ENCODE measurements at regions not wholly inside any gene's neighbourhood (a gene's known extent, or its start where the extent isn't known, plus 50 kb on each side); places are given as distances from the start of the nearest gene placed in this dataset.

- TF ChIP-seq CTCF (IDR thresholded peaks at IDR 0.05; ENCODE audit: low read depth, low read length, poor library complexity, severe bottlenecking) (no peak), EZH2phosphoT487 (IDR thresholded peaks at IDR 0.05; ENCODE audit: borderline replicate concordance, low read length) (no peak)
Measured at GRCh38 chr20:53797085-53797484, 203.4 kb upstream of the ZNF217 start.

Data from DOHH2 (cell line).